Neural cell (in vitro differentiated cells): ENCODE measurements at regions not wholly inside any gene's neighbourhood (a gene's known extent, or its start where the extent isn't known, plus 50 kb on each side); places are given as distances from the start of the nearest gene placed in this dataset.

ENCODE experiments used
- H2AFZ ChIP-seq: fragments of 200-600, 300-800 bp; sonication (generic), shearing (Covaris generic); 2 replicates; pipeline ENCODE4 v1.6.0; 2014; ENCODE audit warnings: low read depth, mild to moderate bottlenecking, antibody characterized with exemption, low read length, moderate library complexity
- H3F3A ChIP-seq: fragments of 200-600 bp; shearing (Covaris generic); 2 replicates; pipeline ENCODE4 v1.6.1; 2016; ENCODE audit warnings: mild to moderate bottlenecking, moderate library complexity, mixed read lengths, antibody characterized with exemption, low read length; ENCODE audit not compliant: insufficient read depth, poor library complexity, severe bottlenecking
- H3K27ac ChIP-seq: fragments of 200-600, 300-800 bp; sonication (generic), shearing (Covaris generic); 2 replicates; pipeline ENCODE4 v1.5.1; 2014; ENCODE audit warnings: mild to moderate bottlenecking, low read length, moderate library complexity
- H3K27me3 ChIP-seq: fragments of 300-800, 200-600 bp; sonication (generic), shearing (Covaris generic); 2 replicates; pipeline ENCODE4 v1.6.0; 2014; ENCODE audit warnings: mild to moderate bottlenecking, low read depth, low read length, moderate library complexity; ENCODE audit not compliant: insufficient read depth
- H3K36me3 ChIP-seq: fragments of 300-800, 200-600 bp; sonication (generic), shearing (Covaris generic); 2 replicates; pipeline ENCODE4 v1.5.1; 2014; ENCODE audit warnings: mild to moderate bottlenecking, antibody characterized with exemption, low read length, moderate library complexity; ENCODE audit not compliant: insufficient read depth
- H3K4me2 ChIP-seq: fragments of 300-800, 200-600 bp; sonication (generic), shearing (Covaris generic); 2 replicates; pipeline ENCODE4 v1.6.0; 2014; ENCODE audit warnings: mild to moderate bottlenecking, low read length
- H3K4me3 ChIP-seq: fragments of 300-800, 200-600 bp; sonication (generic), shearing (Covaris generic); 2 replicates; pipeline ENCODE4 v1.5.1; 2014; ENCODE audit warnings: mild to moderate bottlenecking, low read length, moderate library complexity
- H3K79me2 ChIP-seq: fragments of 200-600 bp; shearing (Covaris generic); replicated peaks from 2 replicates; pipeline ENCODE4 v1.6.0; 2014; ENCODE audit warnings: mild to moderate bottlenecking, low read length, moderate library complexity; ENCODE audit not compliant: insufficient read depth
- H3K9ac ChIP-seq: fragments of 300-800, 200-600 bp; sonication (generic), shearing (Covaris generic); 2 replicates; pipeline ENCODE4 v1.6.1; 2016; ENCODE audit warnings: mild to moderate bottlenecking, low read length, mixed read lengths
- H3K9me2 ChIP-seq: fragments of 200-600 bp; shearing (Covaris generic); 2 replicates; pipeline ENCODE4 v1.6.1; 2016; ENCODE audit warnings: mild to moderate bottlenecking, low read length, mixed read lengths; ENCODE audit not compliant: insufficient read depth
- H3K9me3 ChIP-seq: fragments of 200-600, 300-800 bp; sonication (generic), shearing (Covaris generic); 2 replicates; pipeline ENCODE4 v1.6.1; 2016; ENCODE audit warnings: mild to moderate bottlenecking, mixed run types, low read length, moderate library complexity, mixed read lengths
- H4K20me1 ChIP-seq: fragments of 200-600 bp; shearing (Covaris generic); 2 replicates; pipeline ENCODE4 v1.6.1; 2016; ENCODE audit warnings: mild to moderate bottlenecking, mixed run types; ENCODE audit not compliant: insufficient read depth
- EP300 ChIP-seq: fragments of 450-650 bp; conservative IDR thresholded peaks from 2 replicates; pipeline ENCODE4 v1.6.1; 2014; ENCODE audit warnings: antibody characterized with exemption, mild to moderate bottlenecking, moderate library complexity; ENCODE audit not compliant: poor library complexity, severe bottlenecking
- EZH2 ChIP-seq: fragments of 200-600, 300-800 bp; shearing (Covaris generic), sonication (generic); IDR thresholded peaks from 2 replicates; pipeline ENCODE4 v1.6.1; 2014; ENCODE audit warnings: antibody characterized with exemption, low read length, borderline replicate concordance, mild to moderate bottlenecking; ENCODE audit not compliant: insufficient read depth, poor library complexity, severe bottlenecking
- MXI1 ChIP-seq: fragments of 450-650 bp; conservative IDR thresholded peaks from 2 replicates; pipeline ENCODE4 v1.6.1; 2014; ENCODE audit warnings: antibody characterized with exemption, mild to moderate bottlenecking; ENCODE audit not compliant: poor library complexity, severe bottlenecking
- POLR2AphosphoS5 ChIP-seq: IDR thresholded peaks from 2 replicates; pipeline ENCODE4 v1.6.1; 2012
- RAD21 ChIP-seq: fragments of 450-650 bp; conservative IDR thresholded peaks from 2 replicates; pipeline ENCODE4 v1.6.1; 2014; ENCODE audit warnings: antibody characterized with exemption, mild to moderate bottlenecking, moderate library complexity
- SMC3 ChIP-seq: fragments of 450-650 bp; conservative IDR thresholded peaks from 2 replicates; pipeline ENCODE4 v1.6.1; 2014; ENCODE audit warnings: antibody characterized with exemption, mild to moderate bottlenecking, moderate library complexity; ENCODE audit not compliant: poor library complexity
- TAF1 ChIP-seq: IDR thresholded peaks from 2 replicates; pipeline ENCODE4 v1.6.1; 2012; ENCODE audit warnings: low read depth
- TF ChIP-seq, protein P1 (sequence below): fragments of 450-650 bp; IDR thresholded peaks from 2 replicates; pipeline ENCODE4 v1.5.1; 2014; ENCODE audit warnings: antibody characterized with exemption, mild to moderate bottlenecking, moderate library complexity; ENCODE audit not compliant: poor library complexity, severe bottlenecking
- TF ChIP-seq, protein P2 (sequence below): IDR thresholded peaks from 2 replicates; pipeline ENCODE4 v1.6.1; 2012; ENCODE audit warnings: borderline replicate concordance

DNA sequence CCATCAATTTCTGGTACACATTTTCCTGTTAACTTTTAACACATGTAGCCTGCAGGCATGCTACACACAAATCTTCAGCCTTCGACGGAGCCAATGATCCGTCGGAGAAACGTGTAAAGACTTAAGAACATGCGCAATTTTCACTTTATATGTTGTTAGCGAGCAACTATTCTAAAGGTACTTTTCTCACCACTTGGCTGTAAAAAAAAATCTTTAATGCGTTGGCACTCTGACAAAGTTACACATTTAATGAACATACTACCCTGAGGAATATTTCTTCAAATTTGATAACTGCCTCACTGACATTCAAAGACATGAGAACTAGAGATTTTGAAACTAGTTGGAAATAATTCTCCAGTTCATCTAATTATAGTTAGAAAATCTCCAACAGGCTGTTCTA is 507.5 kb upstream of the SALL1 start:
- Histone ChIP-seq H4K20me1 (no peaks in the 10 kb centered on the region), H2AFZ (no peak overlapping the region), H3K9me2 (no peaks in the 10 kb centered on the region), H3K9me3 (no peaks in the 10 kb centered on the region), H3K9ac (no peak overlapping the region), H3K27me3 (no peaks in the 10 kb centered on the region), H3K27ac (no peak overlapping the region), H3K4me2 (no peak overlapping the region), H3K36me3 (no peaks in the 10 kb centered on the region), H3F3A (no peaks in the 10 kb centered on the region), H3K4me3 (no peak overlapping the region), H3K79me2 (no peaks in the 10 kb centered on the region)
- no peak for TF ChIP-seq EP300
- TF ChIP-seq, protein P1, sequence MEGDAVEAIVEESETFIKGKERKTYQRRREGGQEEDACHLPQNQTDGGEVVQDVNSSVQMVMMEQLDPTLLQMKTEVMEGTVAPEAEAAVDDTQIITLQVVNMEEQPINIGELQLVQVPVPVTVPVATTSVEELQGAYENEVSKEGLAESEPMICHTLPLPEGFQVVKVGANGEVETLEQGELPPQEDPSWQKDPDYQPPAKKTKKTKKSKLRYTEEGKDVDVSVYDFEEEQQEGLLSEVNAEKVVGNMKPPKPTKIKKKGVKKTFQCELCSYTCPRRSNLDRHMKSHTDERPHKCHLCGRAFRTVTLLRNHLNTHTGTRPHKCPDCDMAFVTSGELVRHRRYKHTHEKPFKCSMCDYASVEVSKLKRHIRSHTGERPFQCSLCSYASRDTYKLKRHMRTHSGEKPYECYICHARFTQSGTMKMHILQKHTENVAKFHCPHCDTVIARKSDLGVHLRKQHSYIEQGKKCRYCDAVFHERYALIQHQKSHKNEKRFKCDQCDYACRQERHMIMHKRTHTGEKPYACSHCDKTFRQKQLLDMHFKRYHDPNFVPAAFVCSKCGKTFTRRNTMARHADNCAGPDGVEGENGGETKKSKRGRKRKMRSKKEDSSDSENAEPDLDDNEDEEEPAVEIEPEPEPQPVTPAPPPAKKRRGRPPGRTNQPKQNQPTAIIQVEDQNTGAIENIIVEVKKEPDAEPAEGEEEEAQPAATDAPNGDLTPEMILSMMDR = no peak
- TF ChIP-seq RAD21 = no peak
- no peak for TF ChIP-seq EZH2
- no peak for TF ChIP-seq SMC3
- TF ChIP-seq, protein P2, sequence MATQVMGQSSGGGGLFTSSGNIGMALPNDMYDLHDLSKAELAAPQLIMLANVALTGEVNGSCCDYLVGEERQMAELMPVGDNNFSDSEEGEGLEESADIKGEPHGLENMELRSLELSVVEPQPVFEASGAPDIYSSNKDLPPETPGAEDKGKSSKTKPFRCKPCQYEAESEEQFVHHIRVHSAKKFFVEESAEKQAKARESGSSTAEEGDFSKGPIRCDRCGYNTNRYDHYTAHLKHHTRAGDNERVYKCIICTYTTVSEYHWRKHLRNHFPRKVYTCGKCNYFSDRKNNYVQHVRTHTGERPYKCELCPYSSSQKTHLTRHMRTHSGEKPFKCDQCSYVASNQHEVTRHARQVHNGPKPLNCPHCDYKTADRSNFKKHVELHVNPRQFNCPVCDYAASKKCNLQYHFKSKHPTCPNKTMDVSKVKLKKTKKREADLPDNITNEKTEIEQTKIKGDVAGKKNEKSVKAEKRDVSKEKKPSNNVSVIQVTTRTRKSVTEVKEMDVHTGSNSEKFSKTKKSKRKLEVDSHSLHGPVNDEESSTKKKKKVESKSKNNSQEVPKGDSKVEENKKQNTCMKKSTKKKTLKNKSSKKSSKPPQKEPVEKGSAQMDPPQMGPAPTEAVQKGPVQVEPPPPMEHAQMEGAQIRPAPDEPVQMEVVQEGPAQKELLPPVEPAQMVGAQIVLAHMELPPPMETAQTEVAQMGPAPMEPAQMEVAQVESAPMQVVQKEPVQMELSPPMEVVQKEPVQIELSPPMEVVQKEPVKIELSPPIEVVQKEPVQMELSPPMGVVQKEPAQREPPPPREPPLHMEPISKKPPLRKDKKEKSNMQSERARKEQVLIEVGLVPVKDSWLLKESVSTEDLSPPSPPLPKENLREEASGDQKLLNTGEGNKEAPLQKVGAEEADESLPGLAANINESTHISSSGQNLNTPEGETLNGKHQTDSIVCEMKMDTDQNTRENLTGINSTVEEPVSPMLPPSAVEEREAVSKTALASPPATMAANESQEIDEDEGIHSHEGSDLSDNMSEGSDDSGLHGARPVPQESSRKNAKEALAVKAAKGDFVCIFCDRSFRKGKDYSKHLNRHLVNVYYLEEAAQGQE = no peak
- TF ChIP-seq POLR2AphosphoS5 = no peak
- no peak for TF ChIP-seq TAF1
- TF ChIP-seq MXI1 = no peak

DNA sequence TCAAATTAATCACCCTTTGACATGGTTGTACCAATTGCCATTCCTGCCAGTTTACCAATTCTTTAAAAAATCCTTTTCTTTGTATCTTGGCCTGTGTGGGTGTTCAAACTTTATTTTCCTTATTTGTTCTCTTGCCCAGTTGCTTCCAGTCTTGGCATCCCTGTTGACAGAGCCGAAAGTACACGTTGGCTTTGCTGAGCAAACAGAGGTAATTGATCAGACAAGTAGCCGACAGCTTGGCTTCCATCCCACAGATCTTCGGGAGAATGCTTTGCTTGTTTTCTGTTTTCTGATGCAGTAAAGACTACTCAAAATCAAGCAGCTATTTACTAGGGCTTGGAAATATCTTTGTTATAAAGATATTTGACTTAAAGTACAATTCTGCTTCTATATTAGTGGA is 506.8 kb upstream of the SALL1 start:
- H3K4me2 ChIP-seq = no peak overlapping the region
- H3K4me3 ChIP-seq = no peak overlapping the region
- no peaks in the 10 kb centered on the region for H3K9me3 ChIP-seq
- H2AFZ ChIP-seq = no peak overlapping the region
- H3F3A ChIP-seq = no peaks in the 10 kb centered on the region
- no peak overlapping the region for H3K27ac ChIP-seq
- H4K20me1 ChIP-seq = no peaks in the 10 kb centered on the region
- H3K79me2 ChIP-seq = no peaks in the 10 kb centered on the region
- no peaks in the 10 kb centered on the region for H3K27me3 ChIP-seq
- TF ChIP-seq, protein P2 = no peak
- TF ChIP-seq RAD21 (no peak), EZH2 (no peak), POLR2AphosphoS5 (no peak), TAF1 (no peak), EP300 (no peak), MXI1 (no peak), SMC3 (no peak)
- TF ChIP-seq, protein P1 = no peak
- H3K9me2 ChIP-seq = no peaks in the 10 kb centered on the region
- H3K36me3 ChIP-seq = no peaks in the 10 kb centered on the region
- no peak overlapping the region for H3K9ac ChIP-seq
